ENCODE measurements at regions not wholly inside any gene's neighbourhood (a gene's known extent, or its start where the extent isn't known, plus 50 kb on each side); places are given as distances from the start of the nearest gene placed in this dataset.
"Not testable (repeated sequence)": the region's sequence is repeated elsewhere in the genome, so short reads cannot be mapped to it uniquely, and the experiment has no call there.

DNA sequence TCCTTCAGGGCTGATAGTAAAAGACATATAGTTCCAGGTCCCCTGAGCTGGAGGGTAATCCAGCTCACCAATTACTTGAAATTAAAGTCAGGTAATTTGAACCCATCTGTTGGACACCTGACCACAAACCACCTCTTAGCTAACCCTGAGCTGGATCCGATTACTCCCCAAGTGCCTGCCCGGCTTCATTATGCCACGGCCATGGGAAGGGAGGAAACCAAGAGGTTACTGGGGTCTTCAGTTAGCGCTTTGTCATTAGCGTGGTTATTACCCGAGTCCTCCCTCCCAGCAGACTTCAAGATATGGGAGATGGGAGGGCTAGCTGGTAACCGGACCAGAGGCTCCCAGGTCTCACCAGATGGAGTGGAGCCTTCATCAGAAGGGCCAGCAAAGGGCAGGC lies 1071.4 kb downstream of the BCL11B start:
- TF ChIP-seq GATA1 (IDR thresholded peaks at IDR 0.05; ENCODE audit: low read depth, low read length) (no peak), POLR2A (IDR thresholded peaks at IDR 0.05; ENCODE audit: low read length) (no peak)
- DNase-seq = no peak

DNA sequence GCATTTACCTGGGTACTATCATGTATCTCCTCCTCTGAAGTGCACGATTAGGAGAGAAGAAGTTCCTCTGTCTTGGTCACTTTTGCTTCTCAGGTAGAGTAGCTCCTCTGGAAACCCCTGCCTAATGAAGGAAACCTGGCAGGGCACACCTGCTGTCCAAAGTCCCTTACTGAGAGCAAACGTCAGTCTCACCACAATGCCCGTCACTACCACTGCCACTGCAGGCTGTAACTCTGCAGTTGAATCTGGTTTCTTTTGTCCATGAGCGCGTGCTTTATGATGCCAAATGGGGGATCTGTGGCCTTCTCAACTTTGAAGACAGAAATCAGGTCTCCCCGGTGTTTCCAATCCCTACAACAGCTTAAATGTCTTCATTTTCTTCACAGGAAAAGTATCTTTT lies 1068.6 kb downstream of the BCL11B start:
- no peak for DNase-seq
- TF ChIP-seq GATA1 (IDR thresholded peaks at IDR 0.05; ENCODE audit: low read depth, low read length) = no peak
- no peak for TF ChIP-seq POLR2A (IDR thresholded peaks at IDR 0.05; ENCODE audit: low read length)

DNA sequence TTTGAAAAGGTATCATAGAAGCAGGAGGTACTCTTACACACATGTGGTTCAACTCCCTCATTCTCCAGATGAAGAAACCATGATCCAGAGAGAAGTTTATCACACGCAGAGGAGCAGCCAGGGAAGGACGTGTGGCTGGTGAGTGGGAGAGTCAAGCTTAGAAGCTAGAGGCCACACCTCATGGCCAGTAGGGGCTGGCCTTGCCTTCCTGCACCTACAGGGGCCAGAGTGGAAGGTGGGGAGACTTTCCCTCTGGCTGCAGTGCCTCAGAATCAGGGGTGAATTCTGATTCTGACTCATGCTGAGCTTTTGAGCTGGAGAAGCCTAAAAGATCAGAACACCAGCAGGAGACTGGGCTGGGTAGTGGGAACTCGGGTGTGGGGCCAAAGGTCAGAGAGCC lies 1067.9 kb downstream of the BCL11B start:
- DNase-seq = no peak
- no peak for TF ChIP-seq GATA1 (IDR thresholded peaks at IDR 0.05; ENCODE audit: low read depth, low read length)

GRCh38 chr14:98207415-98207814 lies 1064.6 kb downstream of the BCL11B start:
- DNase-seq = no peak
- TF ChIP-seq POLR2A (IDR thresholded peaks at IDR 0.05; ENCODE audit: low read length) (no peak), GATA1 (IDR thresholded peaks at IDR 0.05; ENCODE audit: low read depth, low read length) (no peak)

DNA sequence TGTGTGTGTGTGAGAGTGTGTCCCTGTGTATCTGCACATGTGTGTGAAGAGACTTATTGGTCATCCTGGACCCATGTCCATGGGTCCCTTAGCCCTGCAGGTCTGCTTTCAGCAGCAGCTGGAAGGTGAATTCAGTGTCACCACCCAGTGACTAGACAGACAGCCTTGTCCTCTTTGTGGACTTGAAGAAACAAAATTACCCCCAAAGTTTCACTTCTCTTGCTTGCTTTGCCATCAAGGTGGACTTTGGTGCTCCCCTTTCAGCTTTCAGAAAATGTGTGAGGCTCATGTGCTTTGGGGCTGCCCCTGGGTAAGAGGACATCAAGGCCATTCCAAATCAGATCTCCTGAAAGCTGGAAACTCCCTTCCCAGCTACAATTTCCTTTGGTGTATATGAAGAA lies 1063.8 kb downstream of the BCL11B start:
- no peak for TF ChIP-seq GATA1 (IDR thresholded peaks at IDR 0.05; ENCODE audit: low read depth, low read length)
- TF ChIP-seq POLR2A (IDR thresholded peaks at IDR 0.05; ENCODE audit: low read length) = no peak
- no peak for DNase-seq

- TF ChIP-seq GATA1 (IDR thresholded peaks at IDR 0.05; ENCODE audit: low read depth, low read length) = no peak
- TF ChIP-seq POLR2A (IDR thresholded peaks at IDR 0.05; ENCODE audit: low read length) = no peak
- no peak for DNase-seq
Measured at GRCh38 chr14:98208943-98209342, 1063.1 kb downstream of the BCL11B start.

- TF ChIP-seq POLR2A (IDR thresholded peaks at IDR 0.05; ENCODE audit: low read length) (no peak), GATA1 (IDR thresholded peaks at IDR 0.05; ENCODE audit: low read depth, low read length) (no peak)
- DNase-seq = no peak
Measured at GRCh38 chr14:98210045-98210672, 1061.8 kb downstream of the BCL11B start.

- TF ChIP-seq POLR2A (IDR thresholded peaks at IDR 0.05; ENCODE audit: low read length) (no peak), GATA1 (IDR thresholded peaks at IDR 0.05; ENCODE audit: low read depth, low read length) (no peak)
- no peak for DNase-seq
Measured at GRCh38 chr14:98217530-98217929, 1054.5 kb downstream of the BCL11B start.

DNA sequence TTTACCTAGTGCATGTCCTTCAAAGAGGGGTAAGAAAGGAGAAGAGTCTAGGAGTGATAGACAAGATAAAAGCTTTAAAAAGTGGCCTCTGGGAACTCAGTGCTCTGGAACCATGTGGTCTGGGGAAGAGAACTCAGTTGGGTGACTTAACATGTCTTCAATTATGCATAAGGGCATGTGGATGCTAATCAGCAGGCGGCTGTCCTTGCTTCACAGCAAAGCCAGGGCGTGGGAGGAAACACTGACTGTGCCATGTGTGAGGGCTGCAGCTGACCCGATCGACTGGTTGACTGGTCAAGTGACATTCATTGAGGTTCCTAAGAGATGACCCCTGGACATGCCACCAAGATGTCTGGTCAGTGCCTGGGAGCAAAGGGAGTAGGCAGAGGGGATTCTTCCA lies 1053.8 kb downstream of the BCL11B start:
- DNase-seq = no peak
- TF ChIP-seq POLR2A (IDR thresholded peaks at IDR 0.05; ENCODE audit: low read length) (no peak), GATA1 (IDR thresholded peaks at IDR 0.05; ENCODE audit: low read depth, low read length) (no peak)

- DNase-seq = no peak
- TF ChIP-seq GATA1 (IDR thresholded peaks at IDR 0.05; ENCODE audit: low read depth, low read length) (no peak), POLR2A (IDR thresholded peaks at IDR 0.05; ENCODE audit: low read length) (no peak)
Measured at GRCh38 chr14:98219638-98220037, 1052.4 kb downstream of the BCL11B start.

DNA sequence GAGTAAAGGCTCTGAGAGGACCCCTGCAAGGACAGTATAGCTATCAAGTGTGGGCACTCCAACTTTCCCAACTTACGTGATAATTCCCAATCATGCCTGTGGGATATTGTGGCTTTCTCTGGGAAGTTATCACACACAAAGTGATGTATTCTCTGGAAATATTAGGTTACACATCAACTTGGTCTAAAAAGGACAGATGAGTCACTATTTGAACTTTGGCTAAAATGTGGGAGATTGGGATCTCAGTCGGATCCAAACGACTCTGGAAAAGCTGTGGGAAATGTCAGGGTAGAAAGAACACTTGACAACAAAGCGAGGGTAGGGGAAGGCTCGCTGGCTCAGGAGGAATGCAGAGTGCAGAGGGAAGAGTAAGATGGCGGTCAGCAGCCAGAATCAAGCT lies 1048.9 kb downstream of the BCL11B start:
- no peak for DNase-seq
- no peak for TF ChIP-seq GATA1 (IDR thresholded peaks at IDR 0.05; ENCODE audit: low read depth, low read length)
- TF ChIP-seq POLR2A (IDR thresholded peaks at IDR 0.05; ENCODE audit: low read length) = no peak

GRCh38 chr14:98223710-98224109 lies 1048.3 kb downstream of the BCL11B start:
- DNase-seq = not testable (repeated sequence)

- no peak for DNase-seq
- TF ChIP-seq GATA1 (IDR thresholded peaks at IDR 0.05; ENCODE audit: low read depth, low read length) (no peak), POLR2A (IDR thresholded peaks at IDR 0.05; ENCODE audit: low read length) (no peak)
Measured at GRCh38 chr14:98226411-98226810, 1045.6 kb downstream of the BCL11B start.

DNA sequence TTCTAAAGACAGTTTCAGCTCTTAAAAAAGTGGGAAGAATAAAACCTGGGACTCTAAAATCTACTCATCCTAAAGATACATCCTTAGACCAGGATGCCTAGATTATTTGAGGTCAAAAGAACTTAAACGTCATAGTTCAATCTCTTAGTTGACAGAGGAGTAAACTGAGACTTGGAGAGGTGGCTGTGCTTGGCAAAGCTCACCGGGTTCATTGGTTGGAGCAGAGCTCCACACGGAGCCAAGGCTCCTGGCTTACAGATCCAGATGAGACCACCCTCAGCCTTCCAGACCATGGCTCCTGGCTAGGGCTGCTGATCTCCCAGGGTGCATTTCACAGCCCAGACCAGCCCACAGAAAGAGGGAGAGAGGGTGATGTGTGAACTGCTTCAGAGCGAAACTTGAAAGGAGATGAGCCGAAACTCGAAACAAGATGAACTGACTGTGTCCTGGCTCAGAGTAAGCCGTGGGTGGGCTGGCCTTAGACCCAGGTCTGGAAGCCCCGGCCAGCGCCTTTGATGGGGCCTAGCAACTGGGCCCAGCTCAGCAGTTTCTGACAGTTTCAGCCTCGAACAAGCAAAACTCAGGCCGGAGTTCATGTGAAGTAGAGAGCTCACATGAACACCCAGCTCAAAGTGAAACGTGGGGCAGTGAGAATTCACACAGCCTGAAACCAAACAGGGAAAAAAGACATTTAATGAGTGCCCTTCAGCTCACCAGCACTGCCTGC lies 1044.8 kb downstream of the BCL11B start:
- TF ChIP-seq GATA1 (IDR thresholded peaks at IDR 0.05; ENCODE audit: low read depth, low read length) = no peak
- no peak for TF ChIP-seq POLR2A (IDR thresholded peaks at IDR 0.05; ENCODE audit: low read length)
- no peak for DNase-seq

GRCh38 chr14:98227727-98228111 lies 1044.3 kb downstream of the BCL11B start:
- TF ChIP-seq GATA1 (IDR thresholded peaks at IDR 0.05; ENCODE audit: low read depth, low read length) (no peak), POLR2A (IDR thresholded peaks at IDR 0.05; ENCODE audit: low read length) (no peak)
- DNase-seq = no peak

Data from erythroblast (primary cell).